ENCODE measurements at regions not wholly inside any gene's neighbourhood (a gene's known extent, or its start where the extent isn't known, plus 50 kb on each side); places are given as distances from the start of the nearest gene placed in this dataset.
A peak's percentile ranks its signal among the peaks of the same experiment; 100 is the strongest.
"Not testable (repeated sequence)": the region's sequence is repeated elsewhere in the genome, so short reads cannot be mapped to it uniquely, and the experiment has no call there.

- ATAC-seq (no peak), DNase-seq (no peak)
Measured at GRCh38 chr3:171548917-171549316, 88.7 kb upstream of the TNIK start.

- DNase-seq (no peak), ATAC-seq (no peak)
Measured at GRCh38 chr3:171543759-171544300, 83.6 kb upstream of the TNIK start.

DNA sequence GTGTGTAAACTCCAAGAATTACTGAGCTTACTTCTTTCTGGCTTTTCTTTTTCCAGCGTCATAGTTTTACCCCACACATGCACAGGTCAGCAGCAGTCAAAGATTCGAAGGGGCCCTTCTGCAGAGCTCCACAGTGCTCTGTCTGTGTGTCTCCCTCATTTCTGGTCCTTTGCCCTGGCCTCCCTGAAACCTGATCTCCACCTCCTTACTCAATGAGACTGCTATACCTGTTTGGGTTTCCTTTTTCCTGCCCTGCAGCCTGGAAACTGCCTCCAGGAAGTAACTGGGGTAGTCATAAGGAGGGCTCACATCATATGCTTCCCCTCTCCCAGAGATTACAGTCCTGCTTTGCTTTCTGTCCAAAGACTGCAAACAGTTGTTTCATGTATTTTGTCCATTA is 82.8 kb upstream of the TNIK start:
- no peak for DNase-seq
- no peak for ATAC-seq

GRCh38 chr3:171541647-171542046 is 81.4 kb upstream of the TNIK start:
- DNase-seq: no peak

DNA sequence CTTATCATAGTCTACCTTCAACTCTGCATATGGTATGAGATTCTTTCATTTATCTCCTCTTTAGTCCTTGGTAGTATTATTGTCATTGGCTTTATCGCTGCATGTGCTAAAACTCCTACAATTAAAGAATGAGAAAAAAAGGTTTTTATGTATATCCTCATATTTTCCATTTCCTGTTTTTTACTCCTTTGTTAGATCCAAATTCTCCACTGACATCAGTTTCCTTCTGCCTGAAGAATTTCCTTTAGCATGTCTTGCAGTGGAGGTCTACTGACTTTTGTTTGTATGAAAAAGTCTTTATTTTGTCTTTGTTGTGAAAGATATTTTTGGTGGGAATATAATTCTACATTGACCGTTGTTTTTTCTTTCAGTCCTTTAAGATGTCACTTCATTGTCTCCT is 81.0 kb upstream of the TNIK start:
- no peak for DNase-seq
- ATAC-seq: no peak

More at GRCh38 chr3:171541647-171542046, 81.4 kb upstream of the TNIK start:
- no peak for ATAC-seq

DNA sequence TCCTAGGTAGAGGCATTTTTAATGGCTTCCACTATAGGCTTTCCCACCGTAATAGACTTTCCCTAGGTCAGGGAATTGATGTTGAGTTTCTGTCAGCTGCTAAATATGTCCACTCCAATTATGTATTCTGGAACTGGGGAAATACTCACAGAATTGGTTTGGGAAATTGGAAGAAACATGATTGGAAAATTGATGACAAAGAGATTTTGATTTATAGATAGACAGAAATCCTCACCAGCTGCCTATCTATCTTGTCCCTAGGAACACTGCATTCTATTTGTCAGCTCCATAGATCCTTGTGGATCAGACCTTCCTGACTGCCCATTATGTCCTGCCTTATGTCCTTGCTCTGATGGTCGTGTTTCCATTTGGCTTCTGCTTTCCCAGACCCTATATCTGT is 75.6 kb upstream of the TNIK start:
- ATAC-seq (no peak), DNase-seq (no peak)

GRCh38 chr3:171535133-171535532 is 74.9 kb upstream of the TNIK start:
- no peak for DNase-seq

GRCh38 chr3:171533702-171534101 is 73.5 kb upstream of the TNIK start:
- ATAC-seq (no peak), DNase-seq (no peak)

More at GRCh38 chr3:171535133-171535532, 74.9 kb upstream of the TNIK start:
- ATAC-seq: no peak

DNA sequence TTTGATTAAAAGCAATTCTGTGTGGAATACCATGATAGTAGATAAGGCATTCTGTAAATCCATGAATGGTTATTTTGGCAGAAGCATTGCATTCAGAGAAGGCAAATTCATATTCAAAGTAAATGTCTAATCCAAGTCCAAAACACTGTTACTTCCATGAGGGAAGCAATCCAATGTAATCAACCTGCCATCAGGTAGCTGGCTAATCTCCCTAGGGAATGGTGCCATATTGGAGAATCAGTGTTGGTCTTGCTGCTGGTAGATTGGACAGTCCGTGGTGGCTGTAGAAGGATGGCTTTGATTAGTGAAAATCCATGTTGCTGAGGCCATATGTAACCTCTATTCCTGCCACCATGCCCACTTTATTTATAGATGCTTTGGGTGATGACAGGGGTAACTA is 72.1 kb upstream of the TNIK start:
- ATAC-seq (no peak), DNase-seq (no peak)

DNA sequence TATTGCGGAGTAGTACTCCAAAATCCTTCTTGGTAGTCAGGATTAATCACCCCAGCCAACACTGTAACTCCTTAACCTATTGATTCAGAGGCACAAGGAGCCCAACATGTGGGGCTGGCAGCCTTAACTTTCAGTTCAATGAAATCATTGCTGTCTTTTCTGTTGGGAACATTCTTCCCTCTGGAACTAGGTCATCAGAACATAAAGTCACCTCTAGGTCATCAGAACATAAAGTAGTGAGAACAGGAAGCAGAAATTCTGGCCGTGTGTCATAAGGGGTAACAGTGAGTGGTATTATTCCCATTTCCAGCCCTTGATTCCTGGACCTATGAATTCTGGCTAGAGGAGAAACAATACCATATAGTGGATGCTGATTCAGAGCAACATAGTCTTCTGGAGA is 71.5 kb upstream of the TNIK start:
- ATAC-seq: no peak
- no peak for DNase-seq

- DNase-seq: no peak
- ATAC-seq: no peak
Measured at GRCh38 chr3:171528102-171528501, 67.9 kb upstream of the TNIK start.

GRCh38 chr3:171526869-171527268 is 66.7 kb upstream of the TNIK start:
- DNase-seq: no peak

GRCh38 chr3:171526146-171526545 is 65.9 kb upstream of the TNIK start:
- no peak for ATAC-seq
- DNase-seq: no peak

More at GRCh38 chr3:171526869-171527268, 66.7 kb upstream of the TNIK start:
- ATAC-seq: no peak

DNA sequence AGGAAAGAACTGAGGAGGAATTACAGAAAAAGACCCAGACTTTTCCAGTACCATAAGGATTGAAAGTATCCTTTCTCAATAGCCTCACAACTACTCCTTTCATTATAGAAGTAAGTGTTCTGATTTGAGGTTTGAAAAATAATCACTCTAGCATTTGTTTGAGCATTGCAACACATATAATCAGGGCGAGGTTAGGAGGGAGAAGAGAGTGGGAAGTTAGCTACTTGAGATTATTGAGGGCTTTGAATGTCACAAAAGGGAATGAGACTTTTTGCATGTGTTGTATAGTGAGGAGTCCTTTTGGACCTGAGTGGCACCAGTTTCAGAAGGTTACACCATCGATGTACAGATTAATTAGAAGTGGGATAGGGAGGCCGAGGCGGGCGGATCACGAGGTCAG is 65.2 kb upstream of the TNIK start:
- ATAC-seq (no peak), DNase-seq (no peak)

DNA sequence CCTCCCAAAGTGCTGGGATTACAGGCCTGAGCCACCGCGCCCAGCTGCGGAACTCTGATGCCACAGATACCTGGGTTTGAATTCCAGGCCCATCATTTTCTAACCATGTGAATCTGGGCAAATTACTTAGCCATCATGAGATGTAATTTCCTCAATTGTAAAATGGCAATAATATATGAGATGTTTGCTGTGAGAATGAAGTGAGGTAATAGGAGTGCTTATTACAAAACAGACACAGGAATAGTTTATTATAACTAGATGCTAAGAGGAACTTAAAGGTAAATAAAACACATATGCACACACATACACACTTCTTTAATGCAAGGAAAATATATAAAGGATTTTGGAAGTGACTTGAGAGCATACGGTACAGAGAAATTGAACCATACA is 64.7 kb upstream of the TNIK start:
- ATAC-seq (no peak), DNase-seq (no peak)

DNA sequence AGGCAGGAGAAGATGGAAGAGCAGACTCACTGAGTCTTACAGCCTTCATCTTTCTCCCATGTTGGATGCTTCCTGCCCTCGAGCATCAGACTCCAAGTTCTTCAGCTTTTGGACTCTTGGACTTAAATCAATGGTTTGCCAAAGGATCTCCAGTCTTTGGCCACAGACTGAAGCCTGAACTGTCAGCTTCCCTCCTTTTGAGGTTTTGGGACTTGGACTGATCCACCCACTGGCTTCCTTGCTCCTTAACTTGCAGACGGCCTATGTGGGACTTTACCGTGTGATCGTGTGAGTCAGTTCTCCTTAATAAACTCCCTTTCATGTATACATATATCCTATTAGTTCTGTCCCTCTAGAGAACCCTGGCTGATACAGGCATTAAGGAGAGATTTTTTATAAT is 62.4 kb upstream of the TNIK start:
- no peak for DNase-seq
- ATAC-seq: no peak

- not testable (repeated sequence) for ATAC-seq, DNase-seq
Measured at GRCh38 chr3:171519423-171519822, 59.2 kb upstream of the TNIK start.

GRCh38 chr3:171516765-171517164 is 56.6 kb upstream of the TNIK start:
- ATAC-seq (peak; percentile 46), DNase-seq (no peak)

GRCh38 chr3:171514466-171514865 is 54.3 kb upstream of the TNIK start:
- no peak for ATAC-seq
- no peak for DNase-seq

GRCh38 chr3:171511450-171511849 is 51.2 kb upstream of the TNIK start:
- ATAC-seq: no peak
- DNase-seq: no peak
